Ecto neural progenitor cell (in vitro differentiated cells): ENCODE measurements at regions not wholly inside any gene's neighbourhood (a gene's known extent, or its start where the extent isn't known, plus 50 kb on each side); places are given as distances from the start of the nearest gene placed in this dataset.

Source experiments
- DNase-seq: peaks from one replicate; pipeline ENCODE4 v3.0.0-alpha.2; 2018; ENCODE audit warnings: low spot score

- no peak for DNase-seq
Measured at GRCh38 chr3:81967393-81967792, 205.9 kb upstream of the GBE1 start.

GRCh38 chr3:81965696-81966095, 204.3 kb upstream of the GBE1 start:
- DNase-seq, result no peak

DNA sequence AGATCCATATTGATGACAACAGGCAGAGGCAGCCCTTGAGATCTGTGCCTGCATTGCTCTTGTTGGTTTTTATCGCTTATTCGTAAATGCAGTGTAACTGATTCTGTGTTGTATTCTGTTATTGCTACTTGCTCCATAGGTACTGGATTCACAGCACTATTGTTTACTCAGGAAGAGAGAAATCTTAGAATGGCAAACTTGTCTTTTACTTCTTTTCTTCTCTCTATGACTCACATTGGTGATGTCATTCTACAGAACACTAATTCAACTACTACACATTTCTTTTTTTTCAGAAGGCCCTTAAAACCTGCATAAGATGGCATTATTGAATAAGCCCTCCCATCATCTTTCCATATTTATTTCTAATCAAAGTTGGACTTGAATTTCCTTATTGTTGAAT, 201.0 kb upstream of the GBE1 start:
- DNase-seq, result no peak

- DNase-seq, result no peak
Measured at GRCh38 chr3:81958972-81959640, 197.7 kb upstream of the GBE1 start.

- DNase-seq, result no peak
Measured at GRCh38 chr3:81955878-81956277, 194.4 kb upstream of the GBE1 start.

GRCh38 chr3:81953111-81953510, 191.7 kb upstream of the GBE1 start:
- DNase-seq, result no peak

- no peak for DNase-seq
Measured at GRCh38 chr3:81952141-81952540, 190.7 kb upstream of the GBE1 start.

DNA sequence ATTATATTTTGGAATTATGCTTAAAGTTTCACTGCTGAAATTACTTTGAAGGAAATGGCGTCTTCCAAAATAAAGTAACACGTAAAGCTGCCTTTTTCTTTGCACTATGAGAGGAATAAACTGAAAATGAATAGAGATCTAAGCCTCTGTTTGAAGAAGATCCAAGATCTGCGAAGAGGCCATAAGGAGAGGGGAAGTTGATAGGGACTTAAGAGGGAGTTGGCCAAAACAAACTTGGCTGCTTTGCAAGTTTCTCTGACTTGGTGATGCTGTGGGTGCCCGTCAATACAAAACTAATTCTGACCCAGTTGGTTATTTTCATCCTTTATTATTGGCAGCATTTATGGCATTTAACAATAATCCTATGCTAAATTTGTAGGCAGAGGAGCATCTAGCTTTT, 190.2 kb upstream of the GBE1 start:
- no peak for DNase-seq

- no peak for DNase-seq
Measured at GRCh38 chr3:81951106-81951505, 189.7 kb upstream of the GBE1 start.

DNA sequence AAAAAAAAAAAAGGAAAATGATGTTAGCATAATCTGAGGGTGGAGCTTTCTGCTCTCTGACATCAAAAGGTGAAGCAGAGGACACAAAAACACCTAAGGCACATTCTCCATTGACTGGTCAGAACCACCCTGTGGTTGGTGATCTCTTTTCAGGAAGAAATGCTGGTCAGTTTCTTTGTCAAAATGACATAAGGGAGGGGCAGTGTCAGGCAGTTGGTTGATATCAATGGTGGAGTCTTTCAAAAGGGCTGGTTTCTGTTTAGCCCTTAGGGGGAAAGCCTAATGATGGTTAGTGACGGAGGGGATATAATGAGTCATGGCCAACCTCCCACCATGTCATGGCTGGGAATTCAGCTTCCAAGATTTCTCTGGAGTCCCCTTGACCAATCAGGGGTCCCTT, 185.9 kb upstream of the GBE1 start:
- no peak for DNase-seq

GRCh38 chr3:81938681-81939080, 177.2 kb upstream of the GBE1 start:
- DNase-seq, result no peak

- DNase-seq, result no peak
Measured at GRCh38 chr3:81936817-81937216, 175.4 kb upstream of the GBE1 start.

- DNase-seq, result no peak
Measured at GRCh38 chr3:81932681-81933080, 171.2 kb upstream of the GBE1 start.

DNA sequence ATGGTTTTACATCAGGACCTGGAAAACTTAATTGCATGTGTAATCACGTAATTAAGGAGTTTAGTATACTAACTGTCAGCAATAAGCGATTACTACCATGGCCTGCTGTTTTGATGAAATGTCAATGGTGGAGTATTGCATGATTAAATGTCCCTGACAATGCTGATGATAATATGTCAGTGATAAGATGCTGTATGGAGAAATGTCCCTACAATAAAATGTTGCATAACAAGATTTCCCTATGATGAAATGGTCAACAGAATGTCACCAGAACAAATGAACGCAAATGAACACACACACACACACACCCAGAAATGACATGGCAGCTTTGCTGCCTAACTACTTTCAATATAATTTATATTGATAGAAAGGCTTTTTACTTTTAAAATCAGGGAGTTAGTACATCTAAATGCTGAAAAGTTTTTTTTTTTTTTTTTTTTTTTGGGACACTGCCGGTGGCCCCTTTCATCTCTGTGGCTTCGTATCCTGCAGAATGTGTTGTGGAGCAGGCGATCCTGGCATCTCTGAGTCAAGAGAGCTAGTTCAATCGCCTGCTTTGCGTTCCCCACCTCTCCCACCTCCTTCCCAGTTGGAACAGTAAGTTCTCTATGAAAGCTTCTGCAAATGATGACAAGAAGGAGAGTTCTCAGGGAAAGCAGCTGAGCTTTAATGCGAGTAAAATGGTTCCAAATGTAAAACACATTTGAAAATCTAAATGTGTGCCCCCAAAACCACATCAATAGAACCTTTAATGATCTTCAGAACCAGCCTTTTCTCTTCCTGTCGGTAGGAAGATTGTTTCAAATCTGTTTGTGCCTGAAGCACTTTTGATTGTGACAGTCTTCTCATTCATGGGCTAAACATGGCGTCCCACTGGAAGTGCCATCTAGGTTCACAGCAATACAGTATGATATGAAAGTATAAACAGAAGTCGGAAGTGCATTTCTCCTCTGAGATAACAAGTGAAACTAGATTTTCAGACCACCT, 170.1 kb upstream of the GBE1 start:
- no peak for DNase-seq

DNA sequence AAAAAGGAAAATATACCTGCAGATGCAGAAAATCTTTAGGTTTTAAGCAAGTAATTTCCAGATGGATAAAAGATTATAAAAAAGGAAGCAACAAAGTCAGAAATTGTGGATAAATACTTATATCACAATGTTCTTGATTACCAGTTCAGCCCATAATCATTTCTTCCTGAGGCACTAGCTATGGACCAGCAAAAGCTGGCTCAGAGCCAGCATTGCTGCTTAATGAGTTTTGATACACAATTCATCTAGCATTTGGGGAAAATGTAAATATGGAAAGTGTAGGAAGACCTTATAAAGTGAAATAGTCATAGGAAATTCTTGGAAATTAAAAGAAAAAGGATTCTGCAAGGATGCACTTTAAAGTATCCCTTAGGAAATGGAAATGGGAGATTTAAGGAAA, 168.3 kb upstream of the GBE1 start:
- no peak for DNase-seq

- DNase-seq, result no peak
Measured at GRCh38 chr3:81927811-81928210, 166.4 kb upstream of the GBE1 start.

DNA sequence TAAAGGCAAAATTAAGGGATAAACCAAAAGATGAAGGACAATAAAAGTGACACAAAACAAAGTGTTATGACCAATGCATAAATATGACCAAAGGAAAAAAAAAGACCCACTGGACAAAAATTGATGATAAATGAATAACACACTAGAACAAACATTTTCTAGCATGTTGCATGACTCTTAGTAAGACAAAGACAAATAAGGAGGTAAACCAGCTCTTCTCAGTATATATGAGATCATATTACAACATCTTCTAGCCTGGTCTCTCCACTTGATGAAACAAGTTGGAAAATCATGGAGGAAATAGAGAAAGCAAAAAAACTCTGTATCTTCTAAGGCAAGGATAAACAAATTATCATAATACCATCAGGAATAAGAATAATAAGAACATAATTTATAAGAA, 163.9 kb upstream of the GBE1 start:
- DNase-seq, result no peak

GRCh38 chr3:81923038-81923437, 161.6 kb upstream of the GBE1 start:
- DNase-seq, result no peak

DNA sequence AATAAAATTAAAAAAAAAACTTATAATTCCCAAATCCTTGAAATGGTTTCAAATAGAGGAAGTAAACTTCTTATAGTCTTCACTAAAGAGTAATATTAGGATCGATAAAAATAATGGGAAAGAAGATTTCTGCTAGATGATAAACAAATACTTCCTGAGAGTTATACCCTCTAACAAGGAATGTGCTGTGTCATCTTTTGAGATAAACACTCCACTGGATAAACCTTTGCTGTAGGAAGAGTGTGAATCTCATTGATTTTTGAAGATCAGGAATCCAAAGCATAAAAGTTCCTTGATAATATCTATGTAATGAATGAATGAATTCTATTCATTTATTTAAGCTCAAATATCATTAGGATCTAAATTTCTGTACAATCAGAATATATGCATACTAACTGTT, 161.0 kb upstream of the GBE1 start:
- no peak for DNase-seq

GRCh38 chr3:81920816-81921215, 159.4 kb upstream of the GBE1 start:
- no peak for DNase-seq

GRCh38 chr3:81916890-81917289, 155.4 kb upstream of the GBE1 start:
- no peak for DNase-seq

DNA sequence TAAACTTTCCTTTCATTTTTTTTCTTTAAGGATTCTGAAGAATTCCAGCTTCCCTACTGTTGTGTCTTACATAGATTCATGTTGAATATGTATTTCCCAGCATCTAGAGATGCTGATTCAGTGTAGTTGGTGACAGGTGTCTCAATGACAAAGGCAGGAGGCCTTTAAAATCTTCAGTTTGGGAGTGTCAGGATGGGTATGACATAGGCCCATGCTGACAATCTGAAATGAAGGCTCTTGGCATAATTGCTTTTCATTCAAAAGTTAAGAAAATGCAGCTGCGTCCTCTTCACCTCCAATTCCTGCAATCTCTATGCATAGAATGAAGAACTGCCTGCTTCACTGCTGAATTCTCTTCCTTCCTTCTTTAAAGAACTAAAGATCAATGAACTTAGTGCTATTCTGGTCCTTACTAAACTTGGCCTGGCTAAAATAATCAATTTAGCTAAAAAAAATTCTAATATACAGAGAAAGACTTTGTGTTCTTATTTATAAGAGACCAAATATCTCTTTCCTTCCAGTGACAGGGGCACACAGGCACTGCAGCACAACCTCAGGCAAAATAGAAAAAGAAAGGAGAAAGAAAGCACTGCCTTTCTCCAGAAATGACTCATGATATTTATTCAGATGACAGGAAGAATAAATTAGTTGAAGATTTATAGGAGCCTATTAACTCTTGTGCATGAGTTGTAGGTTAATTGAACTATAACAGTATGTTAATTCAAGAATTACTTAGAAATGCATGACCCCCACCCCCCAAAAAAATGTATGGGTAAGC, 152.6 kb upstream of the GBE1 start:
- no peak for DNase-seq

GRCh38 chr3:81911221-81911620, 149.8 kb upstream of the GBE1 start:
- DNase-seq, result no peak
